SK-N-SH (cell line): ENCODE measurements at regions not wholly inside any gene's neighbourhood (a gene's known extent, or its start where the extent isn't known, plus 50 kb on each side); places are given as distances from the start of the nearest gene placed in this dataset.
A peak's percentile ranks its signal among the peaks of the same experiment; 100 is the strongest.
"Not testable (repeated sequence)": the region's sequence is repeated elsewhere in the genome, so short reads cannot be mapped to it uniquely, and the experiment has no call there.

ENCODE experiments used
- CTCF ChIA-PET: fragments of 300-600, 350-600 bp; formaldehyde crosslinking; extraction: SDS; loops from one replicate; lab custom pipeline; 2021; lab: Yijun Ruan, JAX
- POLR2A ChIA-PET: fragments of 350-600 bp; sonication (Branson Sonifier 250); formaldehyde crosslinking; extraction: SDS; loops from one replicate; lab custom pipeline; 2020; ENCODE audit warnings: antibody characterized with exemption, inconsistent platforms; lab: Yijun Ruan, JAX
- DNase-seq: peaks from one replicate; pipeline ENCODE4 v3.0.0; 2012
- H2AFZ ChIP-seq: fragments of 200-600 bp; sonication (generic); 2 replicates; pipeline ENCODE4 v1.8.1; 2016; ENCODE audit warnings: antibody characterized with exemption, mild to moderate bottlenecking, low read depth
- H3F3A ChIP-seq: fragments of 200-600 bp; sonication (generic); replicated peaks from 2 replicates; pipeline ENCODE3; 2016; ENCODE audit warnings: antibody characterized with exemption, mild to moderate bottlenecking; ENCODE audit not compliant: insufficient read depth
- H3K27ac ChIP-seq, 2 experiments: fragments of 200-500 bp in 1 of 2; fragments of 200-600 bp in 1 of 2; sonication (Bioruptor generic) in 1 of 2; sonication (generic), shearing (Covaris generic) in 1 of 2; 2 replicates each; pipeline versions ENCODE4 v1.5.1 to v1.6.1; 2014 to 2016; ENCODE audit warnings: low read depth in 2 of 2, inconsistent platforms in 1 of 2, low read length in 1 of 2, mild to moderate bottlenecking in 1 of 2, mixed read lengths in 1 of 2
- H3K27me3 ChIP-seq: fragments of 200-600 bp; sonication (generic), shearing (Covaris generic); 2 replicates; pipeline ENCODE4 v1.6.1; 2016; ENCODE audit warnings: mixed run types; ENCODE audit not compliant: insufficient read depth
- H3K36me3 ChIP-seq, 2 experiments: fragments of 200-500 bp in 1 of 2; fragments of 200-600 bp in 1 of 2; sonication (Bioruptor generic) in 1 of 2; sonication (generic) in 1 of 2; replicated peaks in 1 of 2; 2 replicates each; pipeline versions ENCODE3 to v1.5.1; 2014 to 2016; ENCODE audit warnings: low read length in 1 of 2, mild to moderate bottlenecking in 1 of 2; ENCODE audit not compliant: insufficient read depth in 2 of 2, control insufficient read depth in 1 of 2
- H3K4me1 ChIP-seq, 2 experiments: fragments of 200-500 bp in 1 of 2; fragments of 200-600 bp in 1 of 2; sonication (Bioruptor generic) in 1 of 2; sonication (generic), shearing (Covaris generic) in 1 of 2; 2 replicates each; pipeline versions ENCODE4 v1.5.1 to v1.6.1; 2014 to 2016; ENCODE audit warnings: low read depth in 1 of 2, low read length in 1 of 2, mixed run types in 1 of 2; ENCODE audit not compliant: insufficient read depth in 2 of 2, control insufficient read depth in 1 of 2
- H3K4me2 ChIP-seq: fragments of 200-600 bp; sonication (generic), shearing (Covaris generic); 2 replicates; pipeline ENCODE4 v1.6.1; 2017; ENCODE audit warnings: mixed run types
- H3K4me3 ChIP-seq, 2 experiments: fragments of 200-500 bp in 1 of 2; fragments of 200-600 bp in 1 of 2; sonication (Bioruptor generic) in 1 of 2; sonication (generic), shearing (Covaris generic) in 1 of 2; 2 replicates each; pipeline versions ENCODE4 v1.5.1 to v1.8.1; 2014 to 2016; ENCODE audit warnings: low read depth in 2 of 2, inconsistent platforms in 1 of 2, low read length in 1 of 2, mild to moderate bottlenecking in 1 of 2, mixed read lengths in 1 of 2, moderate library complexity in 1 of 2
- H3K79me2 ChIP-seq: fragments of 200-600 bp; sonication (generic); 2 replicates; pipeline ENCODE4 v1.8.1; 2017; ENCODE audit warnings: mild to moderate bottlenecking; ENCODE audit not compliant: insufficient read depth
- H3K9ac ChIP-seq: fragments of 200-600 bp; sonication (generic); 2 replicates; pipeline ENCODE4 v1.6.1; 2017; ENCODE audit warnings: mixed run types
- H3K9me2 ChIP-seq: fragments of 200-600 bp; sonication (generic); 2 replicates; pipeline ENCODE4 v1.6.1; 2017; ENCODE audit warnings: mixed run types
- H3K9me3 ChIP-seq: fragments of 200-600 bp; sonication (generic); 2 replicates; pipeline ENCODE4 v1.6.1; 2017; ENCODE audit warnings: mixed run types, mild to moderate bottlenecking, moderate library complexity
- H4K20me1 ChIP-seq: fragments of 200-600 bp; sonication (generic); 2 replicates; pipeline ENCODE4 v1.6.1; 2017; ENCODE audit warnings: mild to moderate bottlenecking, mixed run types; ENCODE audit not compliant: insufficient read depth
- CHD2 ChIP-seq: fragments of 150-350 bp; IDR thresholded peaks from 2 replicates; pipeline ENCODE4 v1.6.1; 2018; ENCODE audit warnings: low read length; ENCODE audit not compliant: partially characterized antibody
- CTCF ChIP-seq: fragments of 200-600 bp; sonication (generic); IDR thresholded peaks from 2 replicates; pipeline ENCODE4 v1.6.1; 2017; ENCODE audit warnings: antibody characterized with exemption, mild to moderate bottlenecking, moderate library complexity
- ELF1 ChIP-seq: IDR thresholded peaks from 2 replicates; pipeline ENCODE4 v1.4.0; 2012
- EP300 ChIP-seq, 2 experiments: IDR thresholded peaks; 2 replicates each; pipeline versions ENCODE4 v1.4.0 to v1.6.1; 2012; ENCODE audit warnings: borderline replicate concordance in 1 of 2, low read depth in 1 of 2, low read length in 1 of 2
- EZH2phosphoT487 ChIP-seq: fragments of 200-600 bp; sonication (generic); IDR thresholded peaks from 2 replicates; pipeline ENCODE4 v1.6.1; 2017; ENCODE audit warnings: low read depth, mixed run types, mild to moderate bottlenecking, antibody characterized with exemption, moderate library complexity, borderline replicate concordance
- FOSL2 ChIP-seq: IDR thresholded peaks from 2 replicates; pipeline ENCODE4 v1.4.0; 2012; ENCODE audit warnings: low read depth, mild to moderate bottlenecking, moderate library complexity, borderline replicate concordance
- FOXM1 ChIP-seq: IDR thresholded peaks from 2 replicates; pipeline ENCODE4 v1.4.0; 2012; ENCODE audit warnings: low read depth, mild to moderate bottlenecking
- GABPA ChIP-seq: IDR thresholded peaks from 2 replicates; pipeline ENCODE4 v1.4.0; 2012; ENCODE audit warnings: low read depth, mild to moderate bottlenecking
- GATA2 ChIP-seq: sonication (generic); formaldehyde crosslinking; IDR thresholded peaks from 2 replicates; pipeline ENCODE4 v1.5.0; 2020; ENCODE audit warnings: mild to moderate bottlenecking, missing genetic modification reagents
- JUND ChIP-seq: IDR thresholded peaks from 2 replicates; pipeline ENCODE4 v1.4.0; 2012
- MEF2A ChIP-seq: IDR thresholded peaks from 2 replicates; pipeline ENCODE4 v1.4.0; 2012; ENCODE audit warnings: low read depth, borderline replicate concordance
- NFIC ChIP-seq: IDR thresholded peaks from 2 replicates; pipeline ENCODE4 v1.4.0; 2012; ENCODE audit warnings: borderline replicate concordance
- PBX3 ChIP-seq: IDR thresholded peaks from 2 replicates; pipeline ENCODE4; 2012
- POLR2AphosphoS5 ChIP-seq: IDR thresholded peaks from 2 replicates; pipeline ENCODE4 v1.6.1; 2012; ENCODE audit warnings: low read depth, low read length
- RAD21 ChIP-seq: IDR thresholded peaks from 2 replicates; pipeline ENCODE4 v1.6.1; 2012; ENCODE audit warnings: mild to moderate bottlenecking, low read length
- RCOR1 ChIP-seq: fragments of 150-350 bp; IDR thresholded peaks from 2 replicates; pipeline ENCODE4 v1.6.1; 2017; ENCODE audit warnings: antibody characterized with exemption, low read length
- RFX5 ChIP-seq: IDR thresholded peaks from 2 replicates; pipeline ENCODE4 v1.6.1; 2012; ENCODE audit warnings: mild to moderate bottlenecking, improper control_type of control experiment, low read length
- RXRA ChIP-seq: IDR thresholded peaks from 2 replicates; pipeline ENCODE4 v1.4.0; 2012; ENCODE audit warnings: low read depth, mild to moderate bottlenecking, borderline replicate concordance
- SIN3A ChIP-seq: IDR thresholded peaks from 2 replicates; pipeline ENCODE4 v1.6.1; 2012; ENCODE audit warnings: low read depth, mild to moderate bottlenecking, low read length, moderate library complexity, borderline replicate concordance
- TCF12 ChIP-seq: IDR thresholded peaks from 2 replicates; pipeline ENCODE4 v1.4.0; 2012
- TEAD4 ChIP-seq: IDR thresholded peaks from 2 replicates; pipeline ENCODE4 v1.4.0; 2012; ENCODE audit warnings: mild to moderate bottlenecking, borderline replicate concordance; ENCODE audit not compliant: insufficient read depth
- USF1 ChIP-seq: IDR thresholded peaks from 2 replicates; pipeline ENCODE4 v1.4.0; 2012; ENCODE audit warnings: low read depth, borderline replicate concordance
- YY1 ChIP-seq: IDR thresholded peaks from 2 replicates; pipeline ENCODE4 v1.4.0; 2012; ENCODE audit warnings: low read depth, mild to moderate bottlenecking
- WGBS: methylation state at CpG from one replicate; pipeline ENCODE4 v1.1.6; 2017; ENCODE audit warnings: low lambda C conversion rate; 5-methylcytosine and 5-hydroxymethylcytosine counted together
- TF ChIP-seq, protein P1 (sequence below): IDR thresholded peaks from 2 replicates; pipeline ENCODE4 v1.4.0; 2012; ENCODE audit warnings: low read depth, borderline replicate concordance

DNA sequence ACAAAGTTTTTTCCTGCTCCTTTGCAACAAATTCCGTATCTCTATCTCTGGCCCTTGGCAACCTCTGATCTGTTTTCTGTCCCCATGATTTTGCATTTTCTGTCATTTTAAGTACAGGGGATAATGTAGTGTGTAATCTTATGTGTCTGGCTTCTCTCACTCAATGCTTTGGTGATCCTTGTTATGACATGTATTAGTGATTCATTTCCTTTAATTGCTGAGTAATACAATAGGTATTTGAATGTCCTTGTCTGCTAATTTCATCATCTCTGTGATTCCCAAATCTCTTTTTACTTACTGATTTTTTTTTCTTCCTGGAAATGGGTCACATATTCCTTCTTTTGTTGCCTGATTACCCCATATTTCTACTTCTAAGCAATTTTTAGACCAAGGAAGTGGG lies 1538.6 kb upstream of the PCDH10 start:
- 6% methylated on average over 1 of the region's 1 CpG for WGBS

DNA sequence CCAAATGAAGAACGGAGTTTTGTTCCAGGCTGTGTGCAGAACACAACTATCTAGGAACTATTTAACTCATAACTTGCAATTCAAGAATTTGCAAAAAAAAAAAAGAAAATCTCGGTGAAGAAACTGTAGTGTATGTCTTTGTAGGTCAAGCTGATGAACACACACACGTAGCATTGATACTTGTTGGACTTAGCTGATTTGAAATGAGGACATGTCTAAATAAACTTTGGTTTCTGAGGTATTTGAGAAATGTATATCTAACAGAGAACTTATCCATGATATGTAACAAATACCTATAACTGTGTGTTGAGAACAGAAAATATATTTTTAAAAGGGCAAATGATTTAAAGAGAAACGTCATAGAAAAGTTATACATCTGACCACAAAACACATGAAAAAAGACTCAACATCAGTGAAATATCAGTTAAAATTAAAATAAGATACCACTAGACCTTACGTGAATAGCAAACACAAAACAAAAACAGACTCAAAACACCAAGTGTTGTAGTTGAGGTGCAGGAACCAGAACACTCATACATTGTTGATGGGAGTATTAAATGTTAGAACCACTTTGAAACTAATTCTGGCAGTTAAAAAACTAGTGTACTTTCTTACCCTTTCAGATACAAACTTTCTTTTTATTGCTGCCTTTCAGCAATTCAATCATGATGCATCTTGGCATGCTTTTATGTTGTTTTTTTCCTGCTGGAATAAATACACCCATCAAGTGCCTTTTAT lies 1535.8 kb upstream of the PCDH10 start:
- Histone ChIP-seq H3K36me3 (no peaks in the 10 kb centered on the region), H3K9ac (no peak overlapping the region), H3K9me2 (no peaks in the 10 kb centered on the region), H3K9me3 (no peaks in the 10 kb centered on the region), H3K79me2 (no peaks in the 10 kb centered on the region), H3F3A (peaks cover 8% of the 10 kb centered on the region), H3K4me1 (peaks cover 0 to 5% of the 10 kb centered on the region in 2 experiments; a peak in 2 of 4 replicates), H3K27me3 (no peaks in the 10 kb centered on the region), H2AFZ (peak overlapping the region; percentile 24; the same call in 1 of the 2 replicates), H4K20me1 (no peaks in the 10 kb centered on the region), H3K27ac (peak overlapping the region in 1 of 2 experiments; percentile 24; a peak in 1 of 4 replicates), H3K4me2 (peak overlapping the region; percentile 5; the same call in 1 of the 2 replicates), H3K4me3 (no peak overlapping the region)
- no peak for DNase-seq
- POLR2A ChIA-PET, result no interaction called here
- CTCF ChIA-PET, result no interaction called here
- WGBS, result 44% methylated on average over 5 of the region's 5 CpGs
- TF ChIP-seq GATA2 (CRISPR knock-in tag), result no peak
- TF ChIP-seq JUND, result no peak
- no peak for TF ChIP-seq RFX5
- no peak for TF ChIP-seq EZH2phosphoT487
- TF ChIP-seq, protein P1, sequence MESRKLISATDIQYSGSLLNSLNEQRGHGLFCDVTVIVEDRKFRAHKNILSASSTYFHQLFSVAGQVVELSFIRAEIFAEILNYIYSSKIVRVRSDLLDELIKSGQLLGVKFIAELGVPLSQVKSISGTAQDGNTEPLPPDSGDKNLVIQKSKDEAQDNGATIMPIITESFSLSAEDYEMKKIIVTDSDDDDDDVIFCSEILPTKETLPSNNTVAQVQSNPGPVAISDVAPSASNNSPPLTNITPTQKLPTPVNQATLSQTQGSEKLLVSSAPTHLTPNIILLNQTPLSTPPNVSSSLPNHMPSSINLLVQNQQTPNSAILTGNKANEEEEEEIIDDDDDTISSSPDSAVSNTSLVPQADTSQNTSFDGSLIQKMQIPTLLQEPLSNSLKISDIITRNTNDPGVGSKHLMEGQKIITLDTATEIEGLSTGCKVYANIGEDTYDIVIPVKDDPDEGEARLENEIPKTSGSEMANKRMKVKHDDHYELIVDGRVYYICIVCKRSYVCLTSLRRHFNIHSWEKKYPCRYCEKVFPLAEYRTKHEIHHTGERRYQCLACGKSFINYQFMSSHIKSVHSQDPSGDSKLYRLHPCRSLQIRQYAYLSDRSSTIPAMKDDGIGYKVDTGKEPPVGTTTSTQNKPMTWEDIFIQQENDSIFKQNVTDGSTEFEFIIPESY, result no peak
- no peak for TF ChIP-seq CTCF
- no peak for TF ChIP-seq SIN3A
- TF ChIP-seq CHD2, result no peak
- TF ChIP-seq USF1, result no peak
- TF ChIP-seq YY1, result no peak
- no peak for TF ChIP-seq RAD21
- no peak for TF ChIP-seq GABPA
- no peak for TF ChIP-seq RCOR1
- no peak; the same call in 1 of the 2 replicates for TF ChIP-seq TCF12

More for the DNA sequence above, 1538.6 kb upstream of the PCDH10 start:
- H3K79me2 ChIP-seq, H3F3A ChIP-seq, H3K4me3 ChIP-seq, H3K4me1 ChIP-seq, H3K9me2 ChIP-seq, H3K9me3 ChIP-seq, H3K36me3 ChIP-seq, CTCF ChIA-PET, POLR2A ChIA-PET, H4K20me1 ChIP-seq, H3K27me3 ChIP-seq: not testable (repeated sequence)
- DNase-seq, result peak; percentile 0
- H3K4me2 ChIP-seq, result peak overlapping the region; percentile 16; the same call in 1 of the 2 replicates
- H3K27ac ChIP-seq, result peak overlapping the region; percentile 73 to 87; a peak in 3 of 4 replicates
- peak overlapping the region; percentile 26; the same call in 1 of the 2 replicates for H2AFZ ChIP-seq
- peak overlapping the region; percentile 31; the same call in 1 of the 2 replicates for H3K9ac ChIP-seq
- TF ChIP-seq POLR2AphosphoS5 (peak; percentile 89), SIN3A (peak; percentile 68; the same call in 1 of the 2 replicates), NFIC (peak; percentile 63), RXRA (0 out of 2 replicates have a peak, but pooled peaks have one; percentile 48), TEAD4 (peak; percentile 85), MEF2A (0 out of 2 replicates have a peak, but pooled peaks have one; percentile 47), PBX3 (peak; percentile 98), EP300 (IDR thresholded peaks at IDR 0.05; ENCODE audit: borderline replicate concordance in 1 of 2, low read depth in 1 of 2, low read length in 1 of 2) (peak; percentile 78 to 94), TCF12 (peak; percentile 99), ELF1 (peak; percentile 37; the same call in 1 of the 2 replicates), GABPA (0 out of 2 replicates have a peak, but pooled peaks have one; percentile 15), FOXM1 (peak; percentile 77; the same call in 1 of the 2 replicates), JUND (peak; percentile 99), FOSL2 (peak; percentile 88)
